Fibroblast of lung (primary cell): ENCODE measurements at regions not wholly inside any gene's neighbourhood (a gene's known extent, or its start where the extent isn't known, plus 50 kb on each side); places are given as distances from the start of the nearest gene placed in this dataset.

Experiments used
- EZH2 ChIP-seq: IDR thresholded peaks from 2 replicates; pipeline ENCODE4 v1.5.1; 2012; ENCODE audit warnings: low read length, control low read depth, mild to moderate bottlenecking; ENCODE audit errors: missing control alignments
- TF ChIP-seq, protein P1 (sequence below), 2 donors: IDR thresholded peaks in 1 of 2; conservative IDR thresholded peaks in 1 of 2; 1 replicate in 1 of 2; 2 replicates in 1 of 2; pipeline ENCODE4 v1.5.1; 2011 to 2012; ENCODE audit warnings: low read length in 2 of 2, control low read depth in 1 of 2, inconsistent platforms in 1 of 2, low read depth in 1 of 2, mild to moderate bottlenecking in 1 of 2

DNA sequence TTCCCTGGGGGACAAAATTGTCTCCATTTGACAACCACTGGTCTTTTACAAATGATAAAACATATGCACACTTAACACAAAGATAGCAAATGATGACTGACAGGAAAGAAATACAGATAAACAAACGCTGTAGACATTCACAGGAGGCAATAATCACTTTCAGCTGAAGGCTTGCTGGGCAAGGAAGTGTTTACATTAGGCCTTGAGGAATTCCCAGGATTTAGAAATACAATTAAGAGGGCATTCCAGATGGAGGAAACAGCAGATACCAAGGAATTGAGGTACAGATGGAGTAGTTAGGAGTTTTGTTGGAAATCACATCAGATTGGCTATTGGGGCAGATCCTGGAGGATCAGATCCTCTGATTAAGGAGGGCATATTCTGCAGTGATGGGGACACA, 93.9 kb downstream of the DYRK2 start:
- TF ChIP-seq, protein P1, sequence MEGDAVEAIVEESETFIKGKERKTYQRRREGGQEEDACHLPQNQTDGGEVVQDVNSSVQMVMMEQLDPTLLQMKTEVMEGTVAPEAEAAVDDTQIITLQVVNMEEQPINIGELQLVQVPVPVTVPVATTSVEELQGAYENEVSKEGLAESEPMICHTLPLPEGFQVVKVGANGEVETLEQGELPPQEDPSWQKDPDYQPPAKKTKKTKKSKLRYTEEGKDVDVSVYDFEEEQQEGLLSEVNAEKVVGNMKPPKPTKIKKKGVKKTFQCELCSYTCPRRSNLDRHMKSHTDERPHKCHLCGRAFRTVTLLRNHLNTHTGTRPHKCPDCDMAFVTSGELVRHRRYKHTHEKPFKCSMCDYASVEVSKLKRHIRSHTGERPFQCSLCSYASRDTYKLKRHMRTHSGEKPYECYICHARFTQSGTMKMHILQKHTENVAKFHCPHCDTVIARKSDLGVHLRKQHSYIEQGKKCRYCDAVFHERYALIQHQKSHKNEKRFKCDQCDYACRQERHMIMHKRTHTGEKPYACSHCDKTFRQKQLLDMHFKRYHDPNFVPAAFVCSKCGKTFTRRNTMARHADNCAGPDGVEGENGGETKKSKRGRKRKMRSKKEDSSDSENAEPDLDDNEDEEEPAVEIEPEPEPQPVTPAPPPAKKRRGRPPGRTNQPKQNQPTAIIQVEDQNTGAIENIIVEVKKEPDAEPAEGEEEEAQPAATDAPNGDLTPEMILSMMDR (conservative IDR thresholded peaks at IDR 0.05 in 1 of 2, IDR thresholded peaks at IDR 0.05 in 1 of 2; ENCODE audit: low read depth in 1 of 2, low read length in 2 of 2) = no peak
- TF ChIP-seq EZH2 = no peak
